Brain pericyte (primary cell): ENCODE measurements at regions not wholly inside any gene's neighbourhood (a gene's known extent, or its start where the extent isn't known, plus 50 kb on each side); places are given as distances from the start of the nearest gene placed in this dataset.
"Not testable (repeated sequence)": the region's sequence is repeated elsewhere in the genome, so short reads cannot be mapped to it uniquely, and the experiment has no call there.

Experiments used
- DNase-seq: peaks from one replicate; pipeline ENCODE4 v3.0.0-alpha.2; 2012; ENCODE audit warnings: low read depth, low spot score

DNA sequence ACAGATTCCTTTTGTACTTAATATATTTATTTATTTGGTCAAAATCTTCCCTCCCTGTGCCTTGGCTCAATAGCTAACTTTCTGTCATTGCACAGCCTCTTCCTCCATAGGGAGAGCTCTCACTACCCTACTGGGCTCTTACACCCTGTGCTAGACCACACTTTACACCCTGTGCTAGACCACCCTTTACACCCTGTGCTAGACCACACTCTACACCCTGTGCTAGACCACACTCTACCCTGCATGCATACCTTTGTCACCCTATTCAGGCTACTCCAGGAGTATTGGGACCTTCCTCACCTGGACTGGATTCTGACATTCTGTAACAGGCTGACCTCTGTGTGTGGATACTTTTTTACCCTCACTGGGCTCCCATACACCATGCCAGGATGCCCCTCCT is 298.5 kb upstream of the TPK1 start:
- DNase-seq = no peak

DNA sequence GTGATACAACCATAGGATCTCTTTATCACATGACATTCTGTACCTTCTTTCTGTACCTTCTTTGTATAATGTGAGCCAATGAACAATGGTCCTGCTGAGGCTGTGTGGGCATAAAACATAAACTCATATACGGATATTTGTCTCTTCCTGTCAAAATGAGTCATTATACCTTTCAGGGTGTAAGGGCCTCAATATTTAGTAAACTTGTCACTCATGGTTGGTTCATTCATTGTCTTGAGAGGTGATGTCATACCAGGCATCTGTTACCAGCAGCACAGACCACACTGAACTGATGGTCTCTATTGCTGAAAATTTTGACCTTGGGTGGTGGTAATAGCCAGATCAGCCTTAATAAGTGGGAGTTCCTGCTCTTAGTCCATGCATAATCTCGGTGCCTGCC is 287.6 kb upstream of the TPK1 start:
- DNase-seq = no peak

DNA sequence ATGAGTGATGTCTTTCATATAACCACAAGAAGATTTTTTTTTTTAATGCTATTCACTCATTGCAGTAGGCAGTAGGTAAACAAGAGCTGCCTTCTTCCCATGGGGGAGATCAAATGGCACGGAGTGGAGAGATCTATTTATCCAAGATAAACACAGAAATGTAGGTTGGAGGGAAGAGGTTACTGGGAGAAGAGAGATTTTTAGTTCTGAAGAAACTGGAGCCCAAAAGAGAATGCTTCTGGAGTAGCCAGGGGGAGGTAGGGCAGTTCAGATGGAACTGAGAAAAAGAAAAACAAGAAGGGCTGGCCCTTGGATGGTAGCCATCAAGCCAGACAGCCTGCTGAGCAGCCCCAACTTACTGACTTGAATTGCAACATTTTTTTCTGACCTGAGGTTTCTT is 270.1 kb upstream of the TPK1 start:
- no peak for DNase-seq

GRCh38 chr7:145105561-145105960 is 269.7 kb upstream of the TPK1 start:
- no peak for DNase-seq

DNA sequence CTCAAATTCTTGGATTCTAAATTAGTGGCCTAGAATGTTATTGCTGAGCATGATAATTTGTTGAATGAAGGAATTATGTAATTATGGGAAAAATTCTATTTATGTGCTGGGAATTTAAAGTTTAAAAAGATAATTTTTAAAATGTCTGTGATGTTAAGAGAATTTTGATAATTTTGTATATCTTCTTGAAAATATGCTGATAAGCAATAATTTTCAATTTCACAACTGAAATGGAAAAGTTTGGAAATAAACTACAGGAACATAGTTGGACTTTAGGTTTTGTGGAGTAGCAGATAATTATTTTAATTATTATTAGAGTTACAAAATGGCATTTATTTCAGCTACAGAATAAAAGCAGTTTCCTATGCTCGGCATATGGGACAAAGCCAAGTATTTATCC is 268.5 kb upstream of the TPK1 start:
- DNase-seq = no peak

DNA sequence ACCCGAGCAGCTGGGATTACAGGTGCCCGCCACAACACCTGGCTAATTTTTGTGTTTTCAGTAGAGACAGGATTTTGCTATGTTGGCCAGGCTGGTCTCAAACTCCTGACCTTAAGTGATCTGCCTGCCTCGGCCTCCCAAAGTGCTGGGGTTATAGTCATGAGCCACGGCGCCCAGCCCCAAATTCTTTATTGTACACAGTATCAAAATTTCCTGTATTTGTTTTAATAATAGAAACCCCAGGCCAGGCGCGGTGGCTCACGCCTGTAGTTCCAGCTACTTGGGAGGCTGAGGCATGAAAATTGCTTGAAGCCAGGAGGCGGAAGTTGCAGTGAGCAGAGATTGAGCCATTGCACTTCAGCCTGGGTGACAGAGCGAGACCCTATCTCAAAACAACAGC is 266.3 kb upstream of the TPK1 start:
- not testable (repeated sequence) for DNase-seq

DNA sequence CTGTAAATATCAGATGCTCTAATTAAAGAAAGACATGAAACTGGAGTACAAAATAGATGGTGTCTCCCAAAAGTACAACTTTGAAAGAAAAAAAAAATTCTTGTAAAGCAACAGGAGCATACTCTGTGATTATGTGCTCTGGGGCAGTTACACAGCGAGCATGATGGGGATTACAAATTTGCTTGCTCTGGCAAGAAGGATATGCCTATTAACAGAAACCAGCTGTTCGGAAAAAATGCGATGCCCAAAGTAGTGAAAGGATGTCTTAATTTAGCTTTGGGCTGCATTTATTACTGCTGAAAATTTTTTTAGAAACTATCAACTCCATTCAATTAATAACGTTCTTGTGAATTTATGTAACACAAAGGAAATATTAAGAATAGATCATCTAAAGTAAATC is 256.9 kb upstream of the TPK1 start:
- DNase-seq = no peak

GRCh38 chr7:145088111-145088745 is 252.4 kb upstream of the TPK1 start:
- DNase-seq = no peak

DNA sequence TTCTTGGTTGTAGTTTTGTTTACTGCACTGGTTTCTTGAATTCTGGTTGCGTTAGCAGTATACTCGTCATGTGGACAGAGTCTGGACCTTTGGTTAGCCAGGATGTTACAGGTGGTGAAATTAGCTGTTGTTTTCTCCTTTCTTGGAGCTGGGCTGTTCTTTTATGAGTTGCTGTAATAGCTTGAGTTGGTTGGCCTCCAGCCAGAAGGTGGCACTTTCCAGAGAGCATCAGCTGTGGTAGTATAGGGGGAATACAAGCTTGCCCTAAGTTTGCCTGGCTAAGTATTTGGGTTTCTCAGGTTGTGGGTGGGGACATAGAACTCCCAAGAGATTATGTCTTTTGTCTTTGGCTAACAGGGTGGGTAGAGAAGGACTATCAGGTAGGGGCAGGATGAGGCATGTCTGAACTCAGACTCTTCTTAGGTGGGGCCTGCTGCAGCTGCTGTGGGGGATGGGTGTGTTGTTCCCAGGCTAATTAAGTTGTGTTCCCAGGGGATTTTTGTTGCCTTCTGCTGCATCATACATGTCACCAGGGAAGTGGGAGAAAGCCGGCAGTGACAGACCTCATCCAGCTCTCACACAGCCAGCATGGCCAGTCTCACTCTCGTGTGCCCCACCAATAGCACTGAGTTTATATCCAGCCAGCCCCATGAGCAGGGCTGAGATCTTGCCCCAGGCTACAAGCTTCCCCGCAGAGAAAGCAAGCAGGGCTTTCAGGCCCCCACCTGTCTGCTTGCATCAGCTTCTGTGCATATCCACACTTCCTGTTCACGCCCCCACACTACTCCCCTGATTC is 246.7 kb upstream of the TPK1 start:
- DNase-seq = no peak

DNA sequence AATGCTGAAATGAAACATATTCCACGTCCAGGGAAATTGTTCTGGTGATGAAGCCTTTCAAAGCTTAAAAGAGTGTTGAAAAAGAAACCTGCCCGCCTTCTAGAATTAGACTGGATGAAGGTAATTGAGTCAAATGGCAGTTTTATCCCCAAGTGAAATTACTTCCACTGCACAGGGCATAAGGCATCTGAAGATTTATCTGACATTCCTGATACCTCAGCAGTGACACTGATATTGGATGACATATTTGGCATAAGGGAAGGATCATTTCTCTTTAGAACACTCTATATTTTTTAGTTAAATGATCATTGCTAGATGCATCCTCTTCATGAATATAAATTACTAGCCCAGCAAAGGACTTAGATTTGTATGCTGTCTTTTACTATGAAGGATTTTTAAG is 229.6 kb upstream of the TPK1 start:
- DNase-seq = no peak

DNA sequence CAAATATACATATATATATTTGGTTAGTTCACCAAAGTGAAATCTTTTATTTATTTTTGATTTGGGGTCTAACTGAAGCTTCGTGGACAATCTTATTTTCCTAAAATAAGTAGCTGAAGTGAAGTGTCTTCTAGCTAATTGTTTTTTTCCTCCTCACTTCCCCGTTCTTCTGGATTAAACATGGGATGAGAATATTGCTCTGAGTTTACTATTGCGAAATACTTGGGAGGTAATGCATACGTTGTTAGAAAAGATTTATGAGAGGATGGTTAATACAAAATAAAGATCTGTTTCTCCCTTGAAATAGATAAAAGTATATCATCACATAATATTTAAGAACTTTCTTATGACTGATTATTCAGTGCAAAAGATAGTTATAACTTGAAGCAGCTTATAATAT is 228.3 kb upstream of the TPK1 start:
- no peak for DNase-seq

DNA sequence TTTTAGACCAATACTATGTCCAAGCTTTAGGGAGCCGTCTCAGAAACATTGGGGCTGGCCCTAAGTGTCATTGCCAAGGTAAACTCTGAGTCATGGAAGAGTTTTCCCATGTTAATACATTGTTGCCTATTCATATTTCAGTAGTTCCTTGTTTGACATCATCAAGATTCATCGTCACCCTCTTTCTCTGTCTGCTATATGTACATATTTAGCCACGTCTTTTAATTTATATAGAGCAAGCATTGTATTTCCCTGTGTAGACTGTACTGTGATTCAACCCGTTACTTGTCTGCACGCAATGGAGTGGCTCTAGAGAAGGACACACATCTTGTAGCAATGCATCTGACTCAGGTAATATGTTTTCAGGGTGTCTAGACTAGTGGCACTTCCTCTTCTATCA is 217.9 kb upstream of the TPK1 start:
- DNase-seq = no peak

GRCh38 chr7:145050415-145050814 is 214.6 kb upstream of the TPK1 start:
- DNase-seq = no peak

DNA sequence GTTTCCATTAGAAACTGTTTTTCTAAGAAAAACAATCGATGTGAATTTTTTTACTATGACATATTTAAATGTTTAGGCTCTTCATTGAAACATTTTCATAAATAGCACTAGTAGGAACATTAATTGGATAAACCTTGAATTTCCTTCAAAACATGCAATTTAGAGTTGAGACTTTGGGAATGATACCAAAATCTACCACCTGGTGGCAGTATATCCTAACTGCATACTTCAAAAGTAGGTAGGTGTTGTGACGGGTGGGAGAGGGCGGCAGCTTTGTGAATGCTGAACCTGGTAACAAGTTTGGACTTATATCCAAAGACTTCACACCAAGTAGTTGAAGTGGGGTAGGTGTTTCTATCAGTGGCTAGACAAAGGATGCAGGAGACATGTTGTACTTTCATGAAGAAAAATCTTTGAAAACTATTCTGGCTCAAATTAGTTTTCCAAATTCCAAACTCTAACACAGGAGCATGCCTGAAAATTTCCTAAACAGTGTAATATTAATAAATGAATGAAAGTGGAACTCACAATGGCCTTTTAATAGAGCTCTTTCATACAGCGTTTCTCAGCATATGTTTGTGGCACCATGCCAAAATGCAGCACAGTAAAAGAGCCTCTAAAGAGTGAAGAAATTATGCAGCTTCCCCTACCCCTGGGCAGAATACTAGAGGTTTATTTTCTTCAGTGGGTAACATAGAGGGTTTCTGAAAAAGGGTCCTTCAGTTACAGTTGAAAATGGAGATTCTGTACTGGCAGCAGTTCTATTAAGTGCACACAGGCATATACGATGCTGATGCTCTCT is 201.0 kb upstream of the TPK1 start:
- DNase-seq = no peak

- DNase-seq = no peak
These were observed 195.3 kb upstream of the TPK1 start for GRCh38 chr7:145031162-145031561.

GRCh38 chr7:145030754-145031153 is 194.9 kb upstream of the TPK1 start:
- DNase-seq = no peak

GRCh38 chr7:145020454-145020853 is 184.6 kb upstream of the TPK1 start:
- no peak for DNase-seq

DNA sequence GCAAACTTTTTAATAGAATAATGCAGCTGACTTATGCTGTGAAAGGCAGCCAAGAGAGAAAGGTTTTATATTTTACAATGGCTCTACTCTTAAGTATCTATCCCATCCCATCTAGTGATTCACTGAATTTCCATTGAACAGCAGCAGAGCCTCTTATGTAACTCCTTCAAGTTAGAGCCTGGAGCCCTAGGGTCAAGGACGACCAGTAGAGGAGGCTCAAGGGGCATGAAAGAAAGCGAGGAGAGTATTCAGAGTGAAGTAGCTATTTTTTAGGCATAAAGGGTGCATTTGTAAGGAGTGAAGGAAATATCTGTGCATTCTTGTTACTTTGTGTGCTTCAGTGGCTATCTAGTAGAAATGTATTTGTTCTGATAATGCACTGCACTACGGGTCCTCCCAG is 180.2 kb upstream of the TPK1 start:
- no peak for DNase-seq

DNA sequence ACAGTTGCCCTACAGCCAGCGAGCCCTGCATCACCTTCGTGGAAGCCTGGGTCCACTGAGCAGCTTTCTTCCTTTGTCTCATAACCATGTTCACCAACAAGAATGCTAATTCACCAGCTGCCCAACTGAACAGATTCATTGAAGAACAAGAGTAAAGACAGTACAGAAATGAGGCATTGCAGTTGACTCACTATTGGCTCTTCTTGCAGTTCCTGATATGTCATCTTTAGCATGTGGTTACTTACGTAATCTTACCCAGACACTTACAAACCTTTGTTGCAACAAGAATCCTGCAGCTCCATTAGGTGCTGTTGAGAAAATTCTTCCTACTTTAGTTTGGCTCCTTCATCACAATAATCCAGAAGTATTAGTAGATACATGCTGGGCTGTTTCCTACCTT is 174.0 kb upstream of the TPK1 start:
- DNase-seq = no peak

- no peak for DNase-seq
These were observed 169.7 kb upstream of the TPK1 start for GRCh38 chr7:145005601-145006000.

DNA sequence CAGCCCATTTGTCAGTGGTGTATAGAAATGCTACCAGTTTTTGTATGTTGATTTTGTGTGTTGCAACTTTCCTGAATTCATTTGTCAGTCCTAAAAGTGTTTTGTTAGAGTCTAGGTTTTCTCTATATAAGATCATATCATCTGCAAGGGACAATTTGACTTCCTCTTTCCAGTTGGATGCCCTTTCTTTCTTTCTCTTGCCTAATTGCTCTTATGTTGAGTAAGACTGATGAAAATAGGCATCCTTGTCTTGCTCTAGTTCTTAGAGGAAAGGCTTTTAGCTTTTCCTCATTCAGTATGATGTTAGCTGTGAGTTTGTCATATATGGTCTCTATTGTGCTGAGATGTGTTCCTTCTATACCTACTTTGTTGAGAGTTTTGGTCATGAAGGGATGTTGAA is 161.7 kb upstream of the TPK1 start:
- DNase-seq = no peak

GRCh38 chr7:144995495-144995894 is 159.6 kb upstream of the TPK1 start:
- no peak for DNase-seq

GRCh38 chr7:144991041-144991440 is 155.2 kb upstream of the TPK1 start:
- DNase-seq = no peak
